Peyer's patch (tissue), 4 donors: ENCODE measurements at regions not wholly inside any gene's neighbourhood (a gene's known extent, or its start where the extent isn't known, plus 50 kb on each side); places are given as distances from the start of the nearest gene placed in this dataset.

Experiments
- DNase-seq, 3 donors: peaks; one replicate each; pipeline ENCODE4 v3.0.0-alpha.2; 2017 to 2019
- H3K27ac ChIP-seq, 4 donors: fragments of 200-600 bp; sonication (generic); one replicate each; pipeline ENCODE4 v1.5.1; 2016 to 2019
- H3K27me3 ChIP-seq, 2 donors: fragments of 200-600 bp; sonication (generic); one replicate each; pipeline ENCODE4 v1.5.1; 2019
- H3K36me3 ChIP-seq, 3 donors: fragments of 200-600 bp; sonication (generic); one replicate each; pipeline ENCODE4 v1.5.1; 2016 to 2019
- H3K4me1 ChIP-seq, 4 donors: fragments of 200-600 bp; sonication (generic); one replicate each; pipeline ENCODE4 v1.5.1; 2016 to 2019
- H3K4me3 ChIP-seq, 4 donors: fragments of 200-600 bp; sonication (generic); 1 replicate in 3 of 4; 2 replicates in 1 of 4; pipeline ENCODE4 v1.5.1; 2016 to 2019; ENCODE audit warnings: mild to moderate bottlenecking in 1 of 4
- H3K9me3 ChIP-seq, 4 donors: fragments of 200-600 bp; sonication (generic); one replicate each; pipeline ENCODE4 v1.5.1; 2016 to 2019; ENCODE audit warnings: mild to moderate bottlenecking in 1 of 4
- POLR2A ChIP-seq, 2 donors: fragments of 450-650 bp; IDR thresholded peaks; one replicate each; pipeline ENCODE4 v1.5.1; 2017; ENCODE audit warnings: antibody characterized with exemption in 2 of 2, mild to moderate bottlenecking in 2 of 2, moderate library complexity in 2 of 2
- TF ChIP-seq, protein P1 (sequence below), 6 experiments: fragments of 450-650 bp in 4 of 6; fragments of 200-600 bp in 2 of 6; sonication (generic) in 1 of 6; IDR thresholded peaks; one replicate each; pipeline ENCODE4 v1.5.1; 2017 to 2019; ENCODE audit warnings: antibody characterized with exemption in 6 of 6, mild to moderate bottlenecking in 3 of 6, moderate library complexity in 1 of 6

DNA sequence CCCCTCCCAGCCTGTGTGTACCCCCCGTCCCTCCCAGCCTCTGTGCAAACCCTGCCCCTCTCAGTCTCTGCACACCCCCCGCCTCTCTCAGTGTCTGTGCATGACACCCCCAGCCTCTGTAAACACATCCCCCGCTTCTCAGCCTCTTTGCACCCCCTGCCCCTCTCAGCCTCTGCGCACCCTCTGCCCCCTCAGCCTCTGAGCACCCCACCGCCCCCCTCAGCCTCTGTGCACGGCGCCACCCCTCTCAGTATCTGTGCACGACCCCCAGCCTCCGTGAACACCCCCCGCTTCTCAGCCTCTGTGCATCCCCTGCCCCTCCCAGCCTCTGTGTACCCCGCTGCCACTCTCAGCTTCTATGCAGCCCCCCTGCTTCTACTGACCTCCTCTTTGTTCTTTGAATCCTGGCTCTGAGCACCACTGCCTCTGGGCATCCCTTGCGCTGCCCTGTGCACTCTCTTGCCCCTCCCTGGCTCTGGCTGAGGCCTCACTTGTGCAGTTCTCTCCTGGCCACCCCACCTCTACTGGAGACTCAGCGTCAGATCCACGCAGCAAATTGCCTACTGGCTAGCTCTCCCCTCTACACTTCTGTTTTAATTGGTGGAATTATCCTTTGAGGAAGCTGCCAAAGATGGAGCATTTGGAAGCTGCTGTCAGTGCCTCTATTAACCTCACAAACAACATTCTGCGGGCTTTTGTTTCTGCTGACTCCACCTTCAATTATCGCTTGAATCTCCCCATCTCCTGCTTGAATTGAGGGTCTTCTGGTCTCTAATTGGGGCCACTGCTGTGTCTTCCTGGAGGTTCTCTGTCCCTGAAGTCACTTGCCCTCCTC is 838.6 kb downstream of the TBC1D22A start:
- no peak overlapping the region for H3K4me3 ChIP-seq
- TF ChIP-seq, protein P1, sequence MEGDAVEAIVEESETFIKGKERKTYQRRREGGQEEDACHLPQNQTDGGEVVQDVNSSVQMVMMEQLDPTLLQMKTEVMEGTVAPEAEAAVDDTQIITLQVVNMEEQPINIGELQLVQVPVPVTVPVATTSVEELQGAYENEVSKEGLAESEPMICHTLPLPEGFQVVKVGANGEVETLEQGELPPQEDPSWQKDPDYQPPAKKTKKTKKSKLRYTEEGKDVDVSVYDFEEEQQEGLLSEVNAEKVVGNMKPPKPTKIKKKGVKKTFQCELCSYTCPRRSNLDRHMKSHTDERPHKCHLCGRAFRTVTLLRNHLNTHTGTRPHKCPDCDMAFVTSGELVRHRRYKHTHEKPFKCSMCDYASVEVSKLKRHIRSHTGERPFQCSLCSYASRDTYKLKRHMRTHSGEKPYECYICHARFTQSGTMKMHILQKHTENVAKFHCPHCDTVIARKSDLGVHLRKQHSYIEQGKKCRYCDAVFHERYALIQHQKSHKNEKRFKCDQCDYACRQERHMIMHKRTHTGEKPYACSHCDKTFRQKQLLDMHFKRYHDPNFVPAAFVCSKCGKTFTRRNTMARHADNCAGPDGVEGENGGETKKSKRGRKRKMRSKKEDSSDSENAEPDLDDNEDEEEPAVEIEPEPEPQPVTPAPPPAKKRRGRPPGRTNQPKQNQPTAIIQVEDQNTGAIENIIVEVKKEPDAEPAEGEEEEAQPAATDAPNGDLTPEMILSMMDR (IDR thresholded peaks at IDR 0.05), result no peak
- no peak for TF ChIP-seq POLR2A (IDR thresholded peaks at IDR 0.05)
- H3K36me3 ChIP-seq, result no peaks in the 10 kb centered on the region

DNA sequence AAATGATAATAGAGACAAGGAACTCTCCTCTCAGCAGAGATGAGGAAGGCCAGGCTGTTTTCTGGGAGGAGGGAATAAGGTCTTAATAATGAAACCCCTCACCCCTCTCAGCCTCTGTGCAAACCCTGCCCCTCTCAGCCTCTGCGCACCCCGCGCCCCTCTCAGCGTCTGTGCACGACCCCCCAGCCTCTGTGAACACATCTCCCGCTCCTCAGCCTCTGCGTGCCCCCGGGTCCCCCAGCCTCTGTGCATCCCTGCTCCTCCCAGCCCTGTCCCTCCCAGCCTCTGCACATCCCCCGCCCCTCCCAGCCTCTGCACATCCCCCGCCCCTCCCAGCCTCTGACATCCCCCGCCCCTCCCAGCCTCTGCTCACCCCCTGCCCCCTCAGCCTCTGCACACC is 837.8 kb downstream of the TBC1D22A start:
- Histone ChIP-seq H3K9me3 (no peaks in the 10 kb centered on the region), H3K4me3 (no peak overlapping the region), H3K27me3 (no peaks in the 10 kb centered on the region), H3K4me1 (no peaks in the 10 kb centered on the region), H3K27ac (no peak overlapping the region), H3K36me3 (no peaks in the 10 kb centered on the region)
- DNase-seq, result no peak
- TF ChIP-seq, protein P1 (IDR thresholded peaks at IDR 0.05), result no peak
- no peak for TF ChIP-seq POLR2A (IDR thresholded peaks at IDR 0.05)

More for the DNA sequence above, 838.6 kb downstream of the TBC1D22A start:
- H3K4me1 ChIP-seq, result no peaks in the 10 kb centered on the region
- no peak for DNase-seq
- H3K9me3 ChIP-seq, result no peaks in the 10 kb centered on the region
- no peaks in the 10 kb centered on the region for H3K27me3 ChIP-seq
- H3K27ac ChIP-seq, result no peak overlapping the region

DNA sequence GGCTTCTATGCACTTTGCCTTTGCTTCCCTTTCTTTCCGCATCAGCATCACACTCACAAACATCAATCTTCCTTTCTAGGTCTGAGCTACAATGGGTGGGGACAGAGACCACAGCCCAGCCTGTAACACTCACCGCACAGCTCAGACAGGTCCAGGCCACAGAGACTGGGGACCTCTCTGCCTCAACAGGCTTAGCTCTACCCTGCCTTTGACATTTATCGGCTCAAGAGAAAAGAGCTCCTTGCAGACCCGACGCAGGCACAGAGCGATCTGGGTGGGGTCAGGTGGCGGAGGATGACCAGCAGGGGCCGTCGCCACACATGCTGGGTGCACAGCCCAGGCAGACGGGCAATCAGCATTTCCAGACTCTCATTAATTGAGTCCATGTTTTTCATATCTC is 837.3 kb downstream of the TBC1D22A start:
- Histone ChIP-seq H3K4me3 (no peak overlapping the region), H3K27ac (no peak overlapping the region), H3K36me3 (no peaks in the 10 kb centered on the region), H3K9me3 (no peaks in the 10 kb centered on the region), H3K27me3 (no peaks in the 10 kb centered on the region), H3K4me1 (no peaks in the 10 kb centered on the region)
- no peak for TF ChIP-seq POLR2A (IDR thresholded peaks at IDR 0.05)
- TF ChIP-seq, protein P1 (IDR thresholded peaks at IDR 0.05), result no peak
- DNase-seq, result peak in 1 of 3 donors; percentile 21

DNA sequence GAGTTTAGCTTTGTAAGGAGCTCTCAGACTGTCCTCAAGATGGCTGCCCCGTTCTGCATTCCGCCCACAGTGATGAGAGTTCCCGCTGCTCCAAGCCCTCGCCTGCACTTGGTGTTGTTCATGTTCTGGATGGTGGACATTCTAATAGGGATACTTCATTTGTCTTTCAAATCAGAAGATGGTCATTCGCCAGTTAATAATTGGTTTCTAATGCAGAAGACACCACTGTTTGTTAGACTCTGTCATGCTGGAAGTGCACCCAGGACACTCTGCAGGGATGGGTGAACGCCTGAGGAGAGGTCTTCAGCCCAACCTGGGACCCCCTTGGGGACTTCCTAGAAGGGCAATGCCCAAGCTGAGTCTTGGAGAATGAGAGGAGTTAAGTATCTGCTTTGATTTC is 836.4 kb downstream of the TBC1D22A start:
- H3K36me3 ChIP-seq, result no peaks in the 10 kb centered on the region
- no peak overlapping the region for H3K27ac ChIP-seq
- H3K9me3 ChIP-seq, result no peaks in the 10 kb centered on the region
- TF ChIP-seq POLR2A (IDR thresholded peaks at IDR 0.05), result no peak
- TF ChIP-seq, protein P1 (IDR thresholded peaks at IDR 0.05), result no peak
- no peak overlapping the region for H3K4me3 ChIP-seq
- no peaks in the 10 kb centered on the region for H3K4me1 ChIP-seq
- H3K27me3 ChIP-seq, result no peaks in the 10 kb centered on the region
- no peak for DNase-seq

DNA sequence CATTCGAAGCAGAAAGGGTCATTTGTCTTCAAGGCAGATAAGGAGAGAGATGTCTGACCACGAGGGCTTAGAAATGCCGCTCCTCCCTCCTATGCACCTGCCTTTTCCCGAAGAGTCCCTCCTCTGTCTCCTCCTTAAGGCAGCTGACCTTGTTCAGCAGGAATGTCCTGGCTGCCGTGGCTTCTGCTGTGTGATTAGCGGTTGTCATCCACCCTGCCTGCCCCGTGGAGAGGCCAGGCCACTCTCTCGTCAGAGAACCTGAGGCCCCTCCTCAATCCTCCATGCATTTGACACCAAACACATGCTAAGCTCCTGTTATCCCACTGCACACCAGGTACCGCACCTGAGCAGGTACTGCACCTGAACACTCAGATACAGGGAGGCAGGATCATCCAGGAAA is 834.6 kb downstream of the TBC1D22A start:
- H3K27ac ChIP-seq, result no peak overlapping the region
- H3K4me1 ChIP-seq, result no peaks in the 10 kb centered on the region
- no peaks in the 10 kb centered on the region for H3K27me3 ChIP-seq
- TF ChIP-seq, protein P1 (IDR thresholded peaks at IDR 0.05), result no peak
- TF ChIP-seq POLR2A (IDR thresholded peaks at IDR 0.05), result no peak
- no peak for DNase-seq
- no peaks in the 10 kb centered on the region for H3K9me3 ChIP-seq
- no peaks in the 10 kb centered on the region for H3K36me3 ChIP-seq
- no peak overlapping the region for H3K4me3 ChIP-seq
